GM21447 (cell line): ENCODE measurements at regions not wholly inside any gene's neighbourhood (a gene's known extent, or its start where the extent isn't known, plus 50 kb on each side); places are given as distances from the start of the nearest gene placed in this dataset.

Experiments used
- ATAC-seq: cut with Tn5 transposase; IDR thresholded peaks from one replicate; pipeline ENCODE4 v1.9.1; 2021; ENCODE audit not compliant: unreplicated experiment

GRCh38 chr2:19611491-19612332 lies 253.3 kb upstream of the OSR1 start:
- ATAC-seq: no peak

GRCh38 chr2:19609266-19609665 lies 250.8 kb upstream of the OSR1 start:
- ATAC-seq: no peak

GRCh38 chr2:19607931-19608771 lies 249.7 kb upstream of the OSR1 start:
- ATAC-seq: no peak

GRCh38 chr2:19607400-19607799 lies 249.0 kb upstream of the OSR1 start:
- ATAC-seq: no peak

- no peak for ATAC-seq
Observed at GRCh38 chr2:19600982-19601381, 242.6 kb upstream of the OSR1 start.

- ATAC-seq: no peak
Observed at GRCh38 chr2:19600506-19600905, 242.1 kb upstream of the OSR1 start.

GRCh38 chr2:19598971-19599370 lies 240.5 kb upstream of the OSR1 start:
- no peak for ATAC-seq

- no peak for ATAC-seq
Observed at GRCh38 chr2:19592197-19592596, 233.8 kb upstream of the OSR1 start.

GRCh38 chr2:19589791-19590190 lies 231.4 kb upstream of the OSR1 start:
- no peak for ATAC-seq

GRCh38 chr2:19580830-19581229 lies 222.4 kb upstream of the OSR1 start:
- ATAC-seq: no peak

GRCh38 chr2:19580264-19580663 lies 221.8 kb upstream of the OSR1 start:
- ATAC-seq: no peak

- ATAC-seq: no peak
Observed at GRCh38 chr2:19579461-19579860, 221.0 kb upstream of the OSR1 start.

GRCh38 chr2:19577723-19578122 lies 219.3 kb upstream of the OSR1 start:
- ATAC-seq: no peak

GRCh38 chr2:19576411-19576810 lies 218.0 kb upstream of the OSR1 start:
- no peak for ATAC-seq

- no peak for ATAC-seq
Observed at GRCh38 chr2:19575641-19576040, 217.2 kb upstream of the OSR1 start.

GRCh38 chr2:19574778-19575260 lies 216.4 kb upstream of the OSR1 start:
- ATAC-seq: no peak

- ATAC-seq: no peak
Observed at GRCh38 chr2:19573784-19574183, 215.4 kb upstream of the OSR1 start.

GRCh38 chr2:19571773-19572172 lies 213.3 kb upstream of the OSR1 start:
- ATAC-seq: no peak

- no peak for ATAC-seq
Observed at GRCh38 chr2:19569300-19569791, 210.9 kb upstream of the OSR1 start.

- ATAC-seq: no peak
Observed at GRCh38 chr2:19568809-19569208, 210.4 kb upstream of the OSR1 start.

GRCh38 chr2:19560785-19561184 lies 202.4 kb upstream of the OSR1 start:
- ATAC-seq: no peak
